K562 (cell line): ENCODE measurements at regions not wholly inside any gene's neighbourhood (a gene's known extent, or its start where the extent isn't known, plus 50 kb on each side); places are given as distances from the start of the nearest gene placed in this dataset.

ENCODE experiments used
- PCBP2 ChIP-seq: fragments of 200-400 bp; formaldehyde crosslinking; IDR thresholded peaks from 2 replicates; pipeline ENCODE4 v1.6.1; 2018; ENCODE audit warnings: low read length, low read depth, mild to moderate bottlenecking, moderate library complexity; ENCODE audit not compliant: poor library complexity, severe bottlenecking
- SMC3 ChIP-seq: conservative IDR thresholded peaks from 2 replicates; pipeline ENCODE4 v1.6.1; 2011; ENCODE audit warnings: low read depth, low read length, improper control_type of control experiment; ENCODE audit not compliant: insufficient read depth

GRCh38 chr12:76706761-76707160 is 57.2 kb upstream of the ZDHHC17 start:
- TF ChIP-seq PCBP2 (no peak), SMC3 (no peak)
